ENCODE measurements at regions not wholly inside any gene's neighbourhood (a gene's known extent, or its start where the extent isn't known, plus 50 kb on each side); places are given as distances from the start of the nearest gene placed in this dataset.

DNA sequence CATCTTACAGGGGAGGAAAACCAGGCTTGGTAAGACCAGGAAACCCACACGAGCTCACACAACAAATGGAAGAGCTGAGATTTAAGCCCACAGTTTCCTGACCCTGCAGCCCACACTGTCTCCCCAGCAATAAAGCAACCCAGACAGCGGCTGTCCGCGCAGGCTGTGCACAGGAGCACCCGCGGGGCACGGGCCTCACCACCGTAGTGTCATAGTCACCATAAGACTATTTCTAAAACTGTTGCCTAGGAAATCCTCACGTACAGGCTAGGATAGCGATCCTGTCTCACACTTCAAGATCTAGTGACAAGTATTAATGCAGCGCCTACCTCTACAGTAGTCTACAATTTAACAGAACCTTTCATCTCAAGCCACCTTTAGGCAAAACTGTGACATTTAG is 54.0 kb upstream of the SYT6 start:
- TF ChIP-seq, protein P1, sequence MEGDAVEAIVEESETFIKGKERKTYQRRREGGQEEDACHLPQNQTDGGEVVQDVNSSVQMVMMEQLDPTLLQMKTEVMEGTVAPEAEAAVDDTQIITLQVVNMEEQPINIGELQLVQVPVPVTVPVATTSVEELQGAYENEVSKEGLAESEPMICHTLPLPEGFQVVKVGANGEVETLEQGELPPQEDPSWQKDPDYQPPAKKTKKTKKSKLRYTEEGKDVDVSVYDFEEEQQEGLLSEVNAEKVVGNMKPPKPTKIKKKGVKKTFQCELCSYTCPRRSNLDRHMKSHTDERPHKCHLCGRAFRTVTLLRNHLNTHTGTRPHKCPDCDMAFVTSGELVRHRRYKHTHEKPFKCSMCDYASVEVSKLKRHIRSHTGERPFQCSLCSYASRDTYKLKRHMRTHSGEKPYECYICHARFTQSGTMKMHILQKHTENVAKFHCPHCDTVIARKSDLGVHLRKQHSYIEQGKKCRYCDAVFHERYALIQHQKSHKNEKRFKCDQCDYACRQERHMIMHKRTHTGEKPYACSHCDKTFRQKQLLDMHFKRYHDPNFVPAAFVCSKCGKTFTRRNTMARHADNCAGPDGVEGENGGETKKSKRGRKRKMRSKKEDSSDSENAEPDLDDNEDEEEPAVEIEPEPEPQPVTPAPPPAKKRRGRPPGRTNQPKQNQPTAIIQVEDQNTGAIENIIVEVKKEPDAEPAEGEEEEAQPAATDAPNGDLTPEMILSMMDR (conservative IDR thresholded peaks at IDR 0.05; ENCODE audit: low read depth, low read length): no peak
- no peak for TF ChIP-seq EZH2 (IDR thresholded peaks at IDR 0.05; ENCODE audit: low read length, unreplicated experiment)
- TF ChIP-seq EZH2phosphoT487 (IDR thresholded peaks at IDR 0.05; ENCODE audit: borderline replicate concordance, low read length): no peak
